Pancreas (tissue), 10 donors: ENCODE measurements at regions not wholly inside any gene's neighbourhood (a gene's known extent, or its start where the extent isn't known, plus 50 kb on each side); places are given as distances from the start of the nearest gene placed in this dataset.

Experiments used
- ATAC-seq, 4 donors: fragments of 200-7000 bp; cut with Tn5 transposase; one replicate each; pipeline versions ENCODE4 v1.8.0 to v1.9.1; 2020; ENCODE audit warnings: mild to moderate bottlenecking in 4 of 4, moderate library complexity in 4 of 4
- DNase-seq, 6 donors: peaks; one replicate each; pipeline ENCODE4 v3.0.0-alpha.2; 2020
- FAIRE-seq: peaks from 2 replicates; lab custom pipeline; 2012; peaks lifted over from hg19 to GRCh38; lab: Jason Lieb, UNC
- H3K27ac ChIP-seq, 4 donors: fragments of 200-600 bp; sonication (generic); 1 replicate in 3 of 4; 2 replicates in 1 of 4; pipeline versions ENCODE4 v1.5.0 to v1.8.0; 2020
- H3K27me3 ChIP-seq, 4 donors: fragments of 200-600 bp; one replicate each; pipeline ENCODE4 v1.8.0; 2021
- H3K36me3 ChIP-seq, 3 donors: fragments of 200-600 bp; sonication (generic) in 1 of 3; one replicate each; pipeline versions ENCODE4 v1.5.0 to v1.8.0; 2020 to 2021
- H3K4me1 ChIP-seq, 3 donors: fragments of 200-600 bp; one replicate each; pipeline ENCODE4 v1.8.0; 2021
- H3K4me3 ChIP-seq, 4 donors: fragments of 200-600 bp; sonication (generic) in 2 of 4; one replicate each; pipeline versions ENCODE4 v1.5.0 to v1.8.0; 2020 to 2021
- H3K9me3 ChIP-seq, 4 donors: fragments of 200-600 bp; one replicate each; pipeline ENCODE4 v1.8.0; 2021
- WGBS, 2 donors: extraction: QIAGEN DNeasy Blood & Tissue Kit; methylation state at CpG; one replicate each; pipeline ENCODE4 v1.1.7; 2013; 5-methylcytosine and 5-hydroxymethylcytosine counted together
- intact Hi-C, 3 donors: fragments of 100-400 bp; cut with DNase I; formaldehyde crosslinking; loops; one replicate each; pipeline versions ENCODE4 v1.11.1 to v1.14.2; 2022
- TF ChIP-seq, protein P1 (sequence below), 4 donors: fragments of 200-600 bp; sonication (generic) in 3 of 4; IDR thresholded peaks; one replicate each; pipeline versions ENCODE4 v1.5.0 to v1.8.0; 2021; ENCODE audit warnings: antibody characterized with exemption in 4 of 4
- donor health status: healthy with polysubstance abuse.
- donor health status: DM: no; HTN: no; CAD: no; lungs with moderate emphysema.
- donor health status: DM: no; HTN: no; CAD: no.
- donor health status: control.
- donor health status: control.
- donor health status: Bipolar disorder and iron deficiency.
- donor health status: DM: yes; HTN: yes; CAD: no.
- donor health status: DM: no; HTN: no; CAD: no.
- donor health status: DM: no; HTN: no; CAD: no.
- donor health status: DM: yes; HTN: yes; CAD: no.

GRCh38 chr5:10826971-10827370 is 65.9 kb upstream of the DAP start:
- Histone ChIP-seq H3K27ac (no peak overlapping the region), H3K4me3 (no peak overlapping the region), H3K36me3 (no peaks in the 10 kb centered on the region), H3K27me3 (no peaks in the 10 kb centered on the region), H3K4me1 (no peaks in the 10 kb centered on the region), H3K9me3 (no peaks in the 10 kb centered on the region)
- TF ChIP-seq, protein P1, sequence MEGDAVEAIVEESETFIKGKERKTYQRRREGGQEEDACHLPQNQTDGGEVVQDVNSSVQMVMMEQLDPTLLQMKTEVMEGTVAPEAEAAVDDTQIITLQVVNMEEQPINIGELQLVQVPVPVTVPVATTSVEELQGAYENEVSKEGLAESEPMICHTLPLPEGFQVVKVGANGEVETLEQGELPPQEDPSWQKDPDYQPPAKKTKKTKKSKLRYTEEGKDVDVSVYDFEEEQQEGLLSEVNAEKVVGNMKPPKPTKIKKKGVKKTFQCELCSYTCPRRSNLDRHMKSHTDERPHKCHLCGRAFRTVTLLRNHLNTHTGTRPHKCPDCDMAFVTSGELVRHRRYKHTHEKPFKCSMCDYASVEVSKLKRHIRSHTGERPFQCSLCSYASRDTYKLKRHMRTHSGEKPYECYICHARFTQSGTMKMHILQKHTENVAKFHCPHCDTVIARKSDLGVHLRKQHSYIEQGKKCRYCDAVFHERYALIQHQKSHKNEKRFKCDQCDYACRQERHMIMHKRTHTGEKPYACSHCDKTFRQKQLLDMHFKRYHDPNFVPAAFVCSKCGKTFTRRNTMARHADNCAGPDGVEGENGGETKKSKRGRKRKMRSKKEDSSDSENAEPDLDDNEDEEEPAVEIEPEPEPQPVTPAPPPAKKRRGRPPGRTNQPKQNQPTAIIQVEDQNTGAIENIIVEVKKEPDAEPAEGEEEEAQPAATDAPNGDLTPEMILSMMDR (IDR thresholded peaks at IDR 0.05): no peak
- intact Hi-C loops: no loop called here
- FAIRE-seq (no peak), ATAC-seq (no peak), DNase-seq (no peak)
- WGBS, 2 donors: 83 to 91% methylated on average over 2 of the region's 2 CpGs

DNA sequence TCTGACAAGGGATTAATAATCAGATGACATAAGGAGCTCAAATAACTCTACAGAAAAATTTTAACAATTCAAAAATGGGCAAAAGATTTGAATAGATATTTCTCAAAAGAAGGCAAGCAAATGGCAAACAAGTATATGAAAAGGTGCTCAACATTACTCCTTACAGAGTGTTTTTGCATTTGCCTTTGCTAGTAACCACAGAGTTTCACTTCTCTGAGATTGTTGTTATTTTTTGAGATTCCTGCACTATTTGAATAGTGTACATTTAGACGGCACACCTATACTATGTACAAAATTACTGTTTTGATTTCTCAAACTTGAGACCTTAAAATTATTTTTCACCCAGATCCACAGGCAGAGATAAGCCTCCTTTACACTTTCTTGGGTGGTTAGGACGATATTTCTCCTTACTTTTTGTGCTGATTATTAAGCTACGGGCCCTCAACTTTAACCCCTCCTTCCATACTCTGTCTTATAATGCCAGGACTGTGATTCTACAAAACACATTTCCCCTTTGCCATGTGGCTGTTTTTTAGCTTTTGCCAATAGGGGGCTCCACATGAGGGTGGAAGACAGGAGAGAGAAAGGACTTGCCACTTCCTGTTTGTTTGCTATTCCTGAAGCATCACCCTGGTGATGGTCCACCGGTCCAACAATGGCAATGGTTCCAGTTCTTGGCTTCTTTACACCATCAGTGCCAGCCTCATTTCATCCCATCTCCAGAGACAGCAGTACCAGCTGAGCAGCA is 65.0 kb upstream of the DAP start:
- WGBS, 2 donors: 86 to 90% methylated on average over 4 of the region's 4 CpGs
- FAIRE-seq (no peak), DNase-seq (no peak), ATAC-seq (no peak)
- no peaks in the 10 kb centered on the region for H3K9me3 ChIP-seq
- H3K27ac ChIP-seq: no peak overlapping the region
- intact Hi-C loops: no loop called here
- no peaks in the 10 kb centered on the region for H3K4me1 ChIP-seq
- no peaks in the 10 kb centered on the region for H3K36me3 ChIP-seq
- no peak overlapping the region for H3K4me3 ChIP-seq
- H3K27me3 ChIP-seq: no peaks in the 10 kb centered on the region
- TF ChIP-seq, protein P1 (IDR thresholded peaks at IDR 0.05): no peak

GRCh38 chr5:10812218-10812617 is 51.2 kb upstream of the DAP start:
- Histone ChIP-seq H3K9me3 (no peaks in the 10 kb centered on the region), H3K4me3 (no peak overlapping the region), H3K27ac (no peak overlapping the region), H3K36me3 (no peaks in the 10 kb centered on the region), H3K27me3 (no peaks in the 10 kb centered on the region), H3K4me1 (peaks cover 0 to 12% (median 6%) of the 10 kb centered on the region in 3 donors)
- no peak for ATAC-seq
- DNase-seq: no peak
- intact Hi-C loops: no loop called here
- WGBS, 2 donors: 98 to 100% methylated on average over 1 of the region's 1 CpG
- TF ChIP-seq, protein P1 (IDR thresholded peaks at IDR 0.05): no peak
- FAIRE-seq: no peak
